ENCODE measurements at regions not wholly inside any gene's neighbourhood (a gene's known extent, or its start where the extent isn't known, plus 50 kb on each side); places are given as distances from the start of the nearest gene placed in this dataset.

- peak; percentile 25 for DNase-seq (ENCODE audit: low read depth)
- peak; percentile 51 for TF ChIP-seq CTCF (IDR thresholded peaks at IDR 0.05; ENCODE audit: insufficient read depth, low read length)
Observed at GRCh38 chr10:81019029-81019890, 481.6 kb downstream of the SH2D4B start.

GRCh38 chr10:81021428-81022129 is 483.9 kb downstream of the SH2D4B start:
- H3K4me3 ChIP-seq (ENCODE audit: low read depth, low read length) = no peak overlapping the region
- TF ChIP-seq CTCF (IDR thresholded peaks at IDR 0.05; ENCODE audit: insufficient read depth, low read length) = no peak
- no peak for DNase-seq (ENCODE audit: low read depth)

More at GRCh38 chr10:81019029-81019890, 481.6 kb downstream of the SH2D4B start:
- H3K4me3 ChIP-seq (ENCODE audit: low read depth, low read length) = no peak overlapping the region

- DNase-seq (ENCODE audit: low read depth) = no peak
- no peak overlapping the region for H3K4me3 ChIP-seq (ENCODE audit: low read depth, low read length)
- no peak for TF ChIP-seq CTCF (IDR thresholded peaks at IDR 0.05; ENCODE audit: insufficient read depth, low read length)
Observed at GRCh38 chr10:81026591-81026990, 488.9 kb downstream of the SH2D4B start.

- TF ChIP-seq CTCF (IDR thresholded peaks at IDR 0.05; ENCODE audit: insufficient read depth, low read length) = no peak
- no peak overlapping the region for H3K4me3 ChIP-seq (ENCODE audit: low read depth, low read length)
- DNase-seq (ENCODE audit: low read depth) = no peak
Observed at GRCh38 chr10:81027223-81027622, 489.5 kb downstream of the SH2D4B start.

- TF ChIP-seq CTCF (IDR thresholded peaks at IDR 0.05; ENCODE audit: insufficient read depth, low read length) = no peak
- no peak overlapping the region for H3K4me3 ChIP-seq (ENCODE audit: low read depth, low read length)
- no peak for DNase-seq (ENCODE audit: low read depth)
Observed at GRCh38 chr10:81027706-81028105, 490.0 kb downstream of the SH2D4B start.

- no peak overlapping the region for H3K4me3 ChIP-seq (ENCODE audit: low read depth, low read length)
- no peak for TF ChIP-seq CTCF (IDR thresholded peaks at IDR 0.05; ENCODE audit: insufficient read depth, low read length)
- DNase-seq (ENCODE audit: low read depth) = no peak
Observed at GRCh38 chr10:81031774-81032173, 494.1 kb downstream of the SH2D4B start.
